A549 (cell line): ENCODE measurements at regions not wholly inside any gene's neighbourhood (a gene's known extent, or its start where the extent isn't known, plus 50 kb on each side); places are given as distances from the start of the nearest gene placed in this dataset.

Experiments
- CHD2 ChIP-seq: fragments of 150-350 bp; IDR thresholded peaks from 2 replicates; pipeline ENCODE4 v1.6.1; 2014; ENCODE audit warnings: low read length; ENCODE audit not compliant: partially characterized antibody
- EP300 ChIP-seq, 2 experiments: fragments of >200 bp; sonication (Bioruptor Twin); formaldehyde crosslinking; IDR thresholded peaks; 2 replicates in 1 of 2; 3 replicates in 1 of 2; pipeline ENCODE4 v1.6.1; 2016 to 2017
- GATA3 ChIP-seq: IDR thresholded peaks from 2 replicates; pipeline ENCODE4 v1.6.1; 2012; ENCODE audit warnings: borderline replicate concordance
- MAFK ChIP-seq: fragments of 450-650 bp; IDR thresholded peaks from 2 replicates; pipeline ENCODE4 v1.6.1; 2014; ENCODE audit not compliant: partially characterized antibody
- POLR2A ChIP-seq: IDR thresholded peaks from 2 replicates; pipeline ENCODE4 v1.6.1; 2012; ENCODE audit warnings: mild to moderate bottlenecking, low read length
- RCOR1 ChIP-seq: fragments of 150-350 bp; IDR thresholded peaks from 2 replicates; pipeline ENCODE4 v1.6.1; 2014; ENCODE audit warnings: antibody characterized with exemption, low read length, low read depth

DNA sequence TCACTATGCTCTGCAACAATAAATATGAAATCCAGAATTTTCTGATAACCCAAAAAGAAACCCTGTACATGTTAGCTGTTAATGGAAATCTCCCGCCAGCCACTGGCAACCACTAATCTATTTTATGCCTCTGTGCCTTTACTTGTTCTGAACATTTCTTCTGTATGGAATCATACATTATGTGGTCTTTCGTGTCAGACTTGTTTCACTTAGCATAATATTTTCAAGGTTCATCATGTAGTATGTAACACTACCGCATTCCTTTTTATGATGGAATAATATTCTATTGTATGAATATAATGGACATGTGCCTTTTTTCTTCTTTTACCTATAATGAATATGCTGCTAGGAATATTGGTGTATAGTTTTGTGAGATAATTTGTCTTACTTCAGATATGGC, 1123.3 kb downstream of the EFNB2 start:
- TF ChIP-seq MAFK (no peak), GATA3 (no peak), POLR2A (no peak), EP300 (IDR thresholded peaks at IDR 0.05) (no peak), RCOR1 (no peak), CHD2 (no peak)
